ENCODE measurements at regions not wholly inside any gene's neighbourhood (a gene's known extent, or its start where the extent isn't known, plus 50 kb on each side); places are given as distances from the start of the nearest gene placed in this dataset.
A peak's percentile ranks its signal among the peaks of the same experiment; 100 is the strongest.

GRCh38 chr2:59896499-59897245 lies 656.8 kb downstream of the BCL11A start:
- Mint-ChIP-seq H3K9me3 (no peaks in the 10 kb centered on the region), H3K4me1 (ENCODE audit: low read depth) (peaks cover 7% of the 10 kb centered on the region), H3K36me3 (ENCODE audit: low read depth) (no peaks in the 10 kb centered on the region), H3K27me3 (no peaks in the 10 kb centered on the region), H3K4me3 (no peak overlapping the region), H3K27ac (no peak overlapping the region)

GRCh38 chr2:59893612-59894011 lies 659.8 kb downstream of the BCL11A start:
- Mint-ChIP-seq H3K27ac (no peak overlapping the region), H3K36me3 (ENCODE audit: low read depth) (no peaks in the 10 kb centered on the region), H3K4me1 (ENCODE audit: low read depth) (peaks cover 9% of the 10 kb centered on the region), H3K9me3 (no peaks in the 10 kb centered on the region), H3K4me3 (no peak overlapping the region), H3K27me3 (no peaks in the 10 kb centered on the region)

- H3K4me3 Mint-ChIP-seq = no peak overlapping the region
- no peak overlapping the region for H3K27ac Mint-ChIP-seq
- H3K4me1 Mint-ChIP-seq (ENCODE audit: low read depth) = peaks cover 21% of the 10 kb centered on the region
- H3K36me3 Mint-ChIP-seq (ENCODE audit: low read depth) = no peaks in the 10 kb centered on the region
- H3K9me3 Mint-ChIP-seq = no peaks in the 10 kb centered on the region
- H3K27me3 Mint-ChIP-seq = no peaks in the 10 kb centered on the region
These were observed 661.1 kb downstream of the BCL11A start for GRCh38 chr2:59892398-59892797.

GRCh38 chr2:59889305-59889704 lies 664.1 kb downstream of the BCL11A start:
- H3K27ac Mint-ChIP-seq = no peak overlapping the region
- H3K27me3 Mint-ChIP-seq = no peaks in the 10 kb centered on the region
- no peaks in the 10 kb centered on the region for H3K9me3 Mint-ChIP-seq
- H3K4me1 Mint-ChIP-seq (ENCODE audit: low read depth) = peaks cover 40% of the 10 kb centered on the region
- H3K36me3 Mint-ChIP-seq (ENCODE audit: low read depth) = no peaks in the 10 kb centered on the region
- no peak overlapping the region for H3K4me3 Mint-ChIP-seq

- H3K4me1 Mint-ChIP-seq (ENCODE audit: low read depth) = peaks cover 46% of the 10 kb centered on the region
- H3K27me3 Mint-ChIP-seq = no peaks in the 10 kb centered on the region
- no peaks in the 10 kb centered on the region for H3K9me3 Mint-ChIP-seq
- no peaks in the 10 kb centered on the region for H3K36me3 Mint-ChIP-seq (ENCODE audit: low read depth)
- H3K4me3 Mint-ChIP-seq = no peak overlapping the region
- no peak overlapping the region for H3K27ac Mint-ChIP-seq
These were observed 664.7 kb downstream of the BCL11A start for GRCh38 chr2:59888706-59889105.

- Mint-ChIP-seq H3K36me3 (ENCODE audit: low read depth) (no peaks in the 10 kb centered on the region), H3K4me1 (ENCODE audit: low read depth) (peaks cover 46% of the 10 kb centered on the region), H3K27me3 (no peaks in the 10 kb centered on the region), H3K9me3 (no peaks in the 10 kb centered on the region), H3K4me3 (peak overlapping the region; percentile 48), H3K27ac (peak overlapping the region; percentile 20)
These were observed 665.4 kb downstream of the BCL11A start for GRCh38 chr2:59888015-59888414.

GRCh38 chr2:59887366-59887765 lies 666.1 kb downstream of the BCL11A start:
- peak overlapping the region; percentile 48 for H3K4me3 Mint-ChIP-seq
- H3K9me3 Mint-ChIP-seq = no peaks in the 10 kb centered on the region
- H3K4me1 Mint-ChIP-seq (ENCODE audit: low read depth) = peaks cover 46% of the 10 kb centered on the region
- no peaks in the 10 kb centered on the region for H3K27me3 Mint-ChIP-seq
- peak overlapping the region; percentile 20 for H3K27ac Mint-ChIP-seq
- H3K36me3 Mint-ChIP-seq (ENCODE audit: low read depth) = no peaks in the 10 kb centered on the region

- Mint-ChIP-seq H3K27ac (peak overlapping the region; percentile 64), H3K27me3 (no peaks in the 10 kb centered on the region), H3K9me3 (no peaks in the 10 kb centered on the region), H3K36me3 (ENCODE audit: low read depth) (no peaks in the 10 kb centered on the region), H3K4me3 (no peak overlapping the region), H3K4me1 (ENCODE audit: low read depth) (peaks cover 46% of the 10 kb centered on the region)
These were observed 666.7 kb downstream of the BCL11A start for GRCh38 chr2:59886759-59887158.

- H3K4me1 Mint-ChIP-seq (ENCODE audit: low read depth) = peaks cover 46% of the 10 kb centered on the region
- no peaks in the 10 kb centered on the region for H3K36me3 Mint-ChIP-seq (ENCODE audit: low read depth)
- H3K9me3 Mint-ChIP-seq = no peaks in the 10 kb centered on the region
- no peaks in the 10 kb centered on the region for H3K27me3 Mint-ChIP-seq
- no peak overlapping the region for H3K4me3 Mint-ChIP-seq
- H3K27ac Mint-ChIP-seq = peak overlapping the region; percentile 17
These were observed 667.9 kb downstream of the BCL11A start for GRCh38 chr2:59885541-59885940.

GRCh38 chr2:59884166-59884565 lies 669.3 kb downstream of the BCL11A start:
- Mint-ChIP-seq H3K27ac (no peak overlapping the region), H3K27me3 (no peaks in the 10 kb centered on the region), H3K9me3 (no peaks in the 10 kb centered on the region), H3K4me1 (ENCODE audit: low read depth) (peaks cover 46% of the 10 kb centered on the region), H3K36me3 (ENCODE audit: low read depth) (no peaks in the 10 kb centered on the region), H3K4me3 (no peak overlapping the region)

- Mint-ChIP-seq H3K4me3 (no peak overlapping the region), H3K36me3 (ENCODE audit: low read depth) (no peaks in the 10 kb centered on the region), H3K27me3 (no peaks in the 10 kb centered on the region), H3K4me1 (ENCODE audit: low read depth) (peaks cover 36% of the 10 kb centered on the region), H3K9me3 (no peaks in the 10 kb centered on the region), H3K27ac (no peak overlapping the region)
These were observed 670.6 kb downstream of the BCL11A start for GRCh38 chr2:59882822-59883221.

GRCh38 chr2:59882279-59882678 lies 671.2 kb downstream of the BCL11A start:
- Mint-ChIP-seq H3K36me3 (ENCODE audit: low read depth) (no peaks in the 10 kb centered on the region), H3K27me3 (no peaks in the 10 kb centered on the region), H3K4me1 (ENCODE audit: low read depth) (peaks cover 31% of the 10 kb centered on the region), H3K9me3 (no peaks in the 10 kb centered on the region), H3K27ac (no peak overlapping the region), H3K4me3 (no peak overlapping the region)

- Mint-ChIP-seq H3K4me1 (ENCODE audit: low read depth) (peaks cover 20% of the 10 kb centered on the region), H3K27me3 (no peaks in the 10 kb centered on the region), H3K9me3 (peaks cover 3% of the 10 kb centered on the region)
These were observed 672.2 kb downstream of the BCL11A start for GRCh38 chr2:59881218-59881617.

GRCh38 chr2:59879700-59880131 lies 673.7 kb downstream of the BCL11A start:
- H3K4me3 Mint-ChIP-seq = no peak overlapping the region
- H3K9me3 Mint-ChIP-seq = peaks cover 3% of the 10 kb centered on the region
- H3K27me3 Mint-ChIP-seq = no peaks in the 10 kb centered on the region
- H3K27ac Mint-ChIP-seq = no peak overlapping the region
- no peaks in the 10 kb centered on the region for H3K36me3 Mint-ChIP-seq (ENCODE audit: low read depth)
- peaks cover 6% of the 10 kb centered on the region for H3K4me1 Mint-ChIP-seq (ENCODE audit: low read depth)

More at GRCh38 chr2:59881218-59881617, 672.2 kb downstream of the BCL11A start:
- Mint-ChIP-seq H3K4me3 (no peak overlapping the region), H3K27ac (no peak overlapping the region), H3K36me3 (ENCODE audit: low read depth) (no peaks in the 10 kb centered on the region)

GRCh38 chr2:59875836-59876235 lies 677.6 kb downstream of the BCL11A start:
- H3K9me3 Mint-ChIP-seq = peaks cover 3% of the 10 kb centered on the region
- no peak overlapping the region for H3K4me3 Mint-ChIP-seq
- no peak overlapping the region for H3K27ac Mint-ChIP-seq
- no peaks in the 10 kb centered on the region for H3K36me3 Mint-ChIP-seq (ENCODE audit: low read depth)
- H3K27me3 Mint-ChIP-seq = no peaks in the 10 kb centered on the region
- H3K4me1 Mint-ChIP-seq (ENCODE audit: low read depth) = no peaks in the 10 kb centered on the region
